Retina (tissue), 1 donor: ENCODE measurements at regions not wholly inside any gene's neighbourhood (a gene's known extent, or its start where the extent isn't known, plus 50 kb on each side); places are given as distances from the start of the nearest gene placed in this dataset.
"Not testable (repeated sequence)": the region's sequence is repeated elsewhere in the genome, so short reads cannot be mapped to it uniquely, and the experiment has no call there.

Experiments
- DNase-seq: peaks from one replicate; pipeline ENCODE4 v3.0.0-alpha.2; 2016

GRCh38 chr1:144516172-144516571 is 54.7 kb upstream of the NBPF15 start:
- DNase-seq = not testable (repeated sequence)

- DNase-seq = not testable (repeated sequence)
These were observed 55.4 kb upstream of the NBPF15 start for GRCh38 chr1:144516906-144517305.

GRCh38 chr1:144518439-144518838 is 57.0 kb upstream of the NBPF15 start:
- DNase-seq = not testable (repeated sequence)

- DNase-seq = not testable (repeated sequence)
These were observed 58.2 kb upstream of the NBPF15 start for GRCh38 chr1:144519528-144520189.

GRCh38 chr1:144523661-144524407 is 62.4 kb upstream of the NBPF15 start:
- DNase-seq = peak; percentile 59

- not testable (repeated sequence) for DNase-seq
These were observed 60.5 kb upstream of the PPIAL4F start for GRCh38 chr1:144532156-144532607.

DNA sequence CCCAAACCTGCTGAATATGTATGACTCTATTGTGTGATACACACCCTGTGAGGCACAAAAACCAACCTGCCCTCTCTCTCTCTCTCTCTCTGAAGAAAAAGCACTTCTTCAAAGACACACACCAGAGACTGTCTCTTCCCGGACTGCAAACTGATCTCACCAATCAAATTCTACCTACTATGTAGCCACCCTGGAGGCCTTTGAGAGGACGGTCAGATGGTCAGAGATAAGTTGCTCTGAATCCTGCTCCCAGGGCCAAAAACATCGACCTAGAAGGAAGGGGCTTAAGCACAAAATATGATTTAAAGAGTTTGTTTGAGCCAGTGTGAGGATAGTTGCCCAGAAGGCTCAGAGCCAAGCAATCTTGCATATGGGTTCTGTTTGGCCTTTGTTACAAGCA is 59.2 kb upstream of the PPIAL4F start:
- DNase-seq = not testable (repeated sequence)

- not testable (repeated sequence) for DNase-seq
These were observed 58.4 kb upstream of the PPIAL4F start for GRCh38 chr1:144534286-144534685.

GRCh38 chr1:144536677-144537076 is 56.0 kb upstream of the PPIAL4F start:
- not testable (repeated sequence) for DNase-seq

- not testable (repeated sequence) for DNase-seq
These were observed 55.5 kb upstream of the PPIAL4F start for GRCh38 chr1:144537234-144537633.

GRCh38 chr1:144538736-144539135 is 54.0 kb upstream of the PPIAL4F start:
- not testable (repeated sequence) for DNase-seq

DNA sequence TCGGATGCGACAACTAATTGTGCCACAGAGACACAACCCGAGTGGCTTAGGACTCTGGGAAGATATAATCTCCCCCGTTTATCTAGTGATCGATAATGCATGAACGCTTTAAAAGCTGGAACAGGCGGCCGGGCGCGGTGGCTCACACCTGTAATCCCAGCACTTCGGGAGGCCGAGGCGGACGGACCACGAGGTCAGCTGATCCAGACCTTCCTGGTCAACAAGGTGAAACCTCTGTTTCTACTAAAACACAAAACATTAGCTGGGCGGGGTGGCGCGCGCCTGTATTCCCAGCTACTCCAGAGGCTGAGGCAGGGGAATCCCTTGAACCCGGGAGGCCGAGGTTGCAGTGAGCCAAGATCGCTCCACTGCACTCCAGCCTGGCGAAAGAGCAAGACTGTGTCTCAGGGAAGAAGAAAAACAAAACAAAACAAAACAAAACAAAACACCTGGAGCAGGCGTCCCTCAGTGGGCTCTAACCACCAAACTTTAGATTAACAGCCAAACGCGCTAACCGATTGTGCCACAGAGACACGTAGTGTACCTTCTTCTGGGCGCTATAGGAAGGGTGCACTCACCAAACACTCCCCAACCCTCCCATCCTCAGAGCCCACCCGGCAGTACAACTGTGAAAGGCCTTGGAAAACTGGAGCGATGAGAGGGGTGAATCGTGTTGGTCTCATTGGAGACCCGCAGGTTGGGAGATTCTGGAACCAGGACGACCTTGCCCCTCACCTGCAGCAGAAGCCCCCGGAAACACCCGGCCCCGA is 53.3 kb upstream of the PPIAL4F start:
- not testable (repeated sequence) for DNase-seq
